ENCODE measurements at regions not wholly inside any gene's neighbourhood (a gene's known extent, or its start where the extent isn't known, plus 50 kb on each side); places are given as distances from the start of the nearest gene placed in this dataset.

DNA sequence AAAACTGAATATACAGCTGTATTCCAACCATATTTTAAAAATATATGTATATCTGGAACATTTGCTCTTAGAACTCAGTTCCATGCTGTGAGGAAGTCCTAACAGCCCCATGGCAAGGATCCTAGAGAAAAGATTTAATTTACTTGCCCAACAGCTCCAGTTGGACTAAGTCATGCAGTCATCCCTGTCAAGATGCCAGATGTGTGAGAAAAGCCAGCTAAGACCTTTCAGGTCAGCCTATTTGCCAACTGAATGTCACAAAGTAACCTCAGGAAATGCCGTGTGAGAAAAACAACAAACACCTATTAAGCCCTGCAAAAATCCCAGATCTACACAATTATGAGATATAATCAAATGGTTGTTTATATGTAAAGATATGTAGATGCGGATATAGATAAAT, 416.3 kb downstream of the NR2F1-AS1 start:
- H3K27ac ChIP-seq, result no peak overlapping the region
- TF ChIP-seq, protein P1, sequence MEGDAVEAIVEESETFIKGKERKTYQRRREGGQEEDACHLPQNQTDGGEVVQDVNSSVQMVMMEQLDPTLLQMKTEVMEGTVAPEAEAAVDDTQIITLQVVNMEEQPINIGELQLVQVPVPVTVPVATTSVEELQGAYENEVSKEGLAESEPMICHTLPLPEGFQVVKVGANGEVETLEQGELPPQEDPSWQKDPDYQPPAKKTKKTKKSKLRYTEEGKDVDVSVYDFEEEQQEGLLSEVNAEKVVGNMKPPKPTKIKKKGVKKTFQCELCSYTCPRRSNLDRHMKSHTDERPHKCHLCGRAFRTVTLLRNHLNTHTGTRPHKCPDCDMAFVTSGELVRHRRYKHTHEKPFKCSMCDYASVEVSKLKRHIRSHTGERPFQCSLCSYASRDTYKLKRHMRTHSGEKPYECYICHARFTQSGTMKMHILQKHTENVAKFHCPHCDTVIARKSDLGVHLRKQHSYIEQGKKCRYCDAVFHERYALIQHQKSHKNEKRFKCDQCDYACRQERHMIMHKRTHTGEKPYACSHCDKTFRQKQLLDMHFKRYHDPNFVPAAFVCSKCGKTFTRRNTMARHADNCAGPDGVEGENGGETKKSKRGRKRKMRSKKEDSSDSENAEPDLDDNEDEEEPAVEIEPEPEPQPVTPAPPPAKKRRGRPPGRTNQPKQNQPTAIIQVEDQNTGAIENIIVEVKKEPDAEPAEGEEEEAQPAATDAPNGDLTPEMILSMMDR (conservative IDR thresholded peaks at IDR 0.05), result no peak

DNA sequence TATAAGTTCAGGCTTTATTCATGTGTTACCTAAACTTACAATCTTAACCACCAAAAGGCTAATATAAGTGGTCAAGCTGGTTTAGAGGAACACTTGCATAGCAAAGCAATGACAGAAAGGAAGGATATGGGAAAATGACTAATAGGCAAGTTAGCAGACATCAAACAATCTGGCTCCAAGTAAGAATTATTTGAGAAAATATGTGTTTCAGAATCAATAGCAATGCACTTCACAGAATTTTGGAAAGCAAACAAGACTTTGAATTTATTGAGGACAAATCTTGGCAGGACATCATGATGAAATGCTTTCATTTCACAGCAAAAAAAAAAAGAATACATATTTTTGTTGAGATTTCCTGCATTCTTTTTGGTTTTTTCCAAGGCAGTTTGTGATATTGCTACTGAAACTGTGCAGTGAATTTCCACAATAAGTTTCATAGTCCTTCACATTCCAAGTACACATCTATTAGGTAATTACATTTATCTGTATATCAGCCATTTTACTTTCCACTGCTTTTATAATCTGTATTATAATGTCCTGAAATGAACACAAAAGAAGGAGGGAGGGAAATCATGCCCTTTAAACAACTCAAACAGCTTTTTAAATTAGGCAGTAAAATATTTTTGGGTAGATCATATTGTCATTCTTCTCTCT, 417.9 kb downstream of the NR2F1-AS1 start:
- TF ChIP-seq, protein P1 (conservative IDR thresholded peaks at IDR 0.05), result no peak
- no peak overlapping the region for H3K27ac ChIP-seq

DNA sequence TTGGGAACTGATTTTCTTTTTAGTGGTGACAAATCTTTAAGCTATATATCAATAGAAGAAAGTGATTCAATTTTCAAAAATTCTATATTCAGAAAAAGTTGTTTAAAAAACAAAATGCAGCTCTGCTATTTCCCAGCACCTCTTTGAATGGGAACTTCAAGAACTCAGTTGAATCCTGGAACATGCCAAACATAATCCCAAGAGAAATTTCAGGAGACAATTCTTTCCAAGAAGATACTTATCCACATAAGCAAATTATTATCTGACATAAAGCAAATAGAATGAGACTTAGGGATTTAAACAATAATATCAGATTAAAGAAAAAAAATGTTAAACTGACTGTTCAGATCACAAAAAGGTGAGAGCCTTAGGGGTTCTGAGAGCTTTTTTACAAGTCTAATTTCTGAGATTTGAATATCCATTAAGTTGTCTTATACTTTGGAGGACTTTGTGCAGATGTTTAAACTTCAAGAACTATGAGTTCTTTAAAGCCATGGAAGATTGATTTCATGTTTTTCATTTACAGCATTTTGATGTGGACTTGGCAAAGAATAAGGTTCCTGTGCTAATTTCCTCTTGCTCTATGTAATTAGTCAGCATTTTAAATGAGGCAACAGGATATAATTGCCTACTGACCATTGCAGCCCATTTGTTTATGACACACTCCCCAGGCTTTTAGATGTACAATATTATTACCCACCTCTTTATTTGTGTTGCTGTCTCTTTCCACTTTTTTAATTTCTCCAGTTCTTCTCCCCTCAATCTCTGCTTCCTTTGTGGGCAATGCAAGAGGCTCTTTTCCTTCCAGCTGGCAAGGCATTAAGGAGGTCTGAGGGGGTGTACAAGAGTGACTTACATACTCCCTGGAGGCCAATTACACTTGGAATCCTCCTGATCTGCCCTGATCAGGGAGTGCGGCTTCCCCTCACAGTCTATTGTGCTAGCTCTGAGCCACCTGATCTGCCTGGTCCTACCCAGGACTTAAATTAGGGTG, 419.1 kb downstream of the NR2F1-AS1 start:
- TF ChIP-seq, protein P1 (conservative IDR thresholded peaks at IDR 0.05), result no peak
- H3K27ac ChIP-seq, result no peak overlapping the region

DNA sequence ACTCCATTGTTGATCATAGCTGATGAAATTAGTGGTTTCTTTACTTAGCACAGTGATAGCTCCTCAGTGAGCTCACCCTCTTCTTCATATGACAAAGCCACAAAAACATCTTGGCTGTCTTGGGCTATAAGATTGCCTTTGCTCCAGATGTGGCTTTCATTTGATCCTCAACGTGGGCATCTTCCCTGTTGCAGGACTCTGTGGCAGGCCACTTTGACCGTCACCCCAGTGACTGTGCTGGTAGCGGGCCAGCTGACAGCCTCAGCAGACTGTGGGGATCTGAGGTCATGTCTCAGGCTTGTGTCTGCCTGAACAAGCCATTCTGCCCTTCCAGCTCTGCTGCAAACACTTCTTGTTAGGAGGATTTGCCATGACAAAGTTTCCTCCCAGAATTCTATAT, 422.2 kb downstream of the NR2F1-AS1 start:
- TF ChIP-seq, protein P1 (conservative IDR thresholded peaks at IDR 0.05), result no peak
- H3K27ac ChIP-seq, result no peak overlapping the region

DNA sequence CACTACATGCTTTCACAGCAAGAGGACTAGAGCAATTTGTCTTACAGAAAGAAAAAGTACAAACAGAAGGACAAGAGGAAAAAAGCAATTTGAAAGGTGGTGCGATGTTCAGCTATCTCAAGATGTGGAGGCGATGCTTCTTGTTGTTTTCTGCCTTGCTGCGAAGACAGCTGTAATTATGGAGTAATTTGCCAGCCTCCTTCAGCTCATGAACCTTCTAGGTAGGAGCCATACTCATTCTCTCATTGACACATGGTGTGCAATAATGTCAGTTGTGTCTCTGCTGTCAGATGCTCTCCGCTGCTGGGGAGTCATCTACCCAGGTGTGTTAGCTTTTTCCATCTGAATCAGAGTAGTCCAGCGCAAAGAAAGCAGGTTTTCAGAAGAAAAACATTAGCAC, 424.5 kb downstream of the NR2F1-AS1 start:
- H3K27ac ChIP-seq, result no peak overlapping the region
- TF ChIP-seq, protein P1 (conservative IDR thresholded peaks at IDR 0.05), result no peak

DNA sequence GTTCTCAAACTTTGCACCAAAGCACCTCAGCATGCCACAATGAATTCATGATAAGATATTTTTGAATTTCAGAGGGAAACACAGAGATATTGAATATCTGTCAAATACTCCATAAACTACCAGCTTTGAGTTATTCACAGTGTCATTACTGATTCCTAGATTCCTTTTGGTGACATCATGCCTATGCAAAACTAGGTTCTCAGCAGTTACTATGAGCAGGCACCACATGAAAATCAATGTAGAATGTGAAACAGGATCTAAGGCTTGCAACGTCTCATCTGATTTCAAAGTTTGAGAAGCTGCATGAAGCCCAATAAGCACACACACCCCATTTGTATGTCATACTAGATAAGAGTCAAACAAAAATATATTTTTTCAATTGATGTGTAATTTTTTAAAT, 426.5 kb downstream of the NR2F1-AS1 start:
- TF ChIP-seq, protein P1 (conservative IDR thresholded peaks at IDR 0.05), result no peak
- no peak overlapping the region for H3K27ac ChIP-seq

DNA sequence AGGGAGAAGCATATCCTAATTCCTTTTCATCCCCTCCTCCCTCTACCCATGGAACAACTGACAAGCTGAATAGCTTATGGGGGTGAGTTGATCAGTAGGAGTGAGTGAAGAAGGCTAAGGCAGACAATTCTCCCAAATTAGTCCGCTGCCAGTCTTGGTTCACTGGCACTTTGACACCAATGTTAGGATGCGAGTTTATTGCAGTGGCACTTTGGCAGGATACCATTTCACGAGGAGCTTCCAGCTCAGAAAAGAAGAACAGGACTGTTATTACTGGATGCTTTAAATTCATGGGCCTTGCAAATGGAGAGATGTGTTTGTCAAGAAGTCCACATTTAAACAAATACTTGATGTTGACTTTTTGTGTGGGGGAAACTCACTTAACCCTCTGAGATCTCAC, 427.6 kb downstream of the NR2F1-AS1 start:
- TF ChIP-seq, protein P1 (conservative IDR thresholded peaks at IDR 0.05), result no peak
- no peak overlapping the region for H3K27ac ChIP-seq
